GM18507 (cell line): ENCODE measurements at regions not wholly inside any gene's neighbourhood (a gene's known extent, or its start where the extent isn't known, plus 50 kb on each side); places are given as distances from the start of the nearest gene placed in this dataset.

Experiments used
- DNase-seq: peaks from one replicate; pipeline ENCODE4 v3.0.0; 2011; ENCODE audit warnings: low read depth; ENCODE audit not compliant: insufficient read length; ENCODE audit errors: extremely low spot score
- FAIRE-seq: peaks from 2 replicates; lab custom pipeline; 2011; peaks lifted over from hg19 to GRCh38; lab: Jason Lieb, UNC

DNA sequence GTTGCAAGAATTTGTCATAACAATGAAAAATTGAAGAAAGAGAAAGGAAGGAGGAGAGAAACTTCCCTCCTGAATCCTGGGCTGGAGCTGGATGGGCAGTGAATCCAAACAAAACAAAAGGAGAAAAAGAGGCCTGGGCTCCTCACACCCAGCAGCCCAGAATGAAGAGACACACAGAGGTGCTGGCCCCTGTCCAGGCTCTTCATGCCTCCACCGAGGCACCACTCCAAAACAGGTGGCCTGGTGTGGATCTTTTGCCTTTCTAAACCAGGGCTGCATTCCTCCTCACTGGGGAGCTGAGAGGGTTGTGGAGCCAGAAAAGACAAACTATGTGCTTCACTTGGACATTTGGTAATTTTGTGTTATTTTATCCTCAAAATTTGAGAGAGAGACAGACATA is 76.0 kb downstream of the FAM124B start:
- DNase-seq (no peak), FAIRE-seq (no peak)

DNA sequence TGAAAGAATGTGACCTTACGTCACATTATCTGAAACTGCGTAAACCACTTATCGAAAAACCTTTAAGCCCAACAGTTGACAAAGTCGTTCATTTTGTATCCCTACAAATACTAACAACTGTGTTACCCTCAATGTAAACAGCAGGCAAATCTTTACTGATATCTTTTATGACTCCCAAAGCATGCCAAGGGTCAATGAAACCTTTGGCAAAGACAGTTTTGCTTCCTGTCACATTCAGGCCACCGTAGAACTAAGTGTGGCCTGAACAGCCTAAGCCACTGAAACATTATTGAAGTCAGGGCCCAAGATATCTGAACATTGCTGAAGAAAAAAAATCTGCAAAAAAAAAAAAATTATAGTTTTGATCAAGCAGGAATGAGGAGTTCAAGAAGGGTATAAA is 77.3 kb downstream of the FAM124B start:
- FAIRE-seq = no peak
- no peak for DNase-seq

DNA sequence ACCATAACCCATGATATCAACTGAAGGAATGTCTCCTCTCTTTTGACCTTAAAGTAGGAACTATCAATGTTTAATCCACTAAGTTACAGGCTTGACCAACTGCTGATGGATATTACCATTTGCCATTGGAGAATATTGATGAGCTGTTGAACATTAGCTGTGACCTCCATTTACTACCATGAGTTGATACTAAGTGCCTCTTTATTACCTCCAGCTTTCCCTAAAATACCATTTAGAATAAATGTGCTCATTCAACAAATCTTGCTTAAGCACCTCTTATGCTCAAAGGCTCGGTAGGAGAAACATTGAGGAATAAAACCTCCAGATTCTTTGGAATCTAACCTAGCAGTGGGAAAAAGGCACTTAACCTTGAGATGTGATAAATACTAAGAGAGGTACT is 81.2 kb downstream of the FAM124B start:
- no peak for DNase-seq
- no peak for FAIRE-seq

DNA sequence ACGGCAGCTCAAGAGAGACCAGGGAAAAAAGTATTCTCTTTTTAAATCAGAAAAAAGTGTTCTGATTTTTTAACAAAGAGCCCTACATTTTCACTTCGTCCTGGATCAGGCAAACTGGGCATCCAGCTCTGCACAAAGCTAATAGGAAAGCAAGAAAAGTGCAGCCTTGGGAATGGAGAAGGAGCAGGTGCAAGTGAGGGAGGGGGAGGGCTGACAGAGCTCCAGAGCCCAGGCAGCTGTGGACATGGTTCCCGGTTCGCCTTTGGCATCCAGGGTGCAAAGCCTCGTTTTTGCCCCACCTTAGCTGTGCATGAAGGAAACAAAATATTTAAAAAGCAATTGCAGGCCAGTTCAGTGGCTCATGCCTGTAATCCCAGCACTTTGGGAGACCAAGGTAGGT is 82.2 kb downstream of the FAM124B start:
- no peak for DNase-seq
- FAIRE-seq = no peak

DNA sequence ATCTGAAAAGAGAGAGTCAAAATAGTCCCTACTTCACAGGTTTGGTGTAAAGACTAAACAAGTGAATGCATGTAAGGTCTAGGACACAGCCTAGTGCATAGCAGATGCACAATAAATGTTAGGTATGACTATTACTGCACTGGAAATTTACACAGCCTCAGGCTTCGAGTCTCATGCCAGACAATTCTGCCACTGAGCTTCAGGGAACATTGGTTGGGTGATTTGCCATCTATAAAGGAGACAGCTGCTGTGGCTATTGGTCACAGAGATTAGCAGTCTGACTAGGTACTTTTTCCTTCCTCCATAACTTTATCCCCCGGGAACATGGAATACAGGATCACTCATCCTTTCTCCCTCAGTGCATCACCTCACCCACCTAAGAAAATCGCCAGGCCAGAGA is 89.2 kb downstream of the FAM124B start:
- FAIRE-seq (no peak), DNase-seq (no peak)

DNA sequence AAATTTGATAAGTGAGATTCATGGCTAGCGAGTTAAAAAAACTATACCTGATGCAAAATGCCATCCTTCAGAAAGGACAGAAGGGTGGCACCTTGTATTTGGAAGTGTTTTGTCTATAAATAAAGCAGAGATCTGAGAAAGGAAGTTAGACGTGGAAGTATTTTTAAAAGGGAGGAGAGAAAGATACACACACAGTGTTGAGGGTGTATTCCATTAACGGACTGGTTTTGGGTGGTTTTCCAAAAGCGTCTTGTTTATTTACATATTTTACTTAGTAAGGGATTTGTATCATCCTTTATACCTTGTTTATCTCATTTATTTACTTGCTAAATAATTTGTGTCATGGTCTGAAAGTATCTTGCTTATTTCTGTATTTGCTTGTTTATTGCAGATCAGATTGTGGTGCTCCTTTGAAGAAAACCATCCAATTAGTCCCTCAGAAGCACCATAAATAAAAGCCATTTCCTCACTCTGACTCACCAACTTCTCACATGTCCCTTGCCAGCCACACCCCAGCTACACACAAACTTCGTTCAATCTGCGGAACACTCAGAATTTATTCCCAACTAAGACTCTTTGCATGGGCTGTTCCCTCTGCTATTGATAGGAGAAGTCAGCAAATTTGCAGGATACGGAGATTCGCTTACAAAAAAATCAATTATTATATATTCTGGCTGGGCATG is 90.8 kb downstream of the FAM124B start:
- no peak for DNase-seq

DNA sequence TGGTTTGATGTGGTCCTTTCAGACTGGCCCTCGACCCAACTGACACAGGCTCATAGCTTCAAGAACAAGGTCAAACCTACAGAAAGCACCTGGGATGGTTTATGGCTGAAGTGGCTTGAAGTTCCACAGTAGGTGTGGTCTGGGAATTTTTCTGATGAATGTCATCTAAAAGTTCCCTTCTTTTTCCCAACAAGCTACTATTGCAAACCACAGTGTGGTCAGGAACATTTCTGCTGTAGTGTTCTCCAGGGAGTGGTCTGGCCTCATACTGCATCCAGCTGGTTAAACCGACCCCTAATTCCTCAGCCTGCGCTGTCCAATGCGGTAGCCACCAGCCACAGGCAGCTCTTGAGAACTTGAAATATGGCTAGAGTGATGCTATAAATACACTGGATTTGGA is 92.7 kb downstream of the FAM124B start:
- DNase-seq = no peak
- FAIRE-seq = no peak

More for the DNA sequence above, 90.8 kb downstream of the FAM124B start:
- FAIRE-seq = no peak

DNA sequence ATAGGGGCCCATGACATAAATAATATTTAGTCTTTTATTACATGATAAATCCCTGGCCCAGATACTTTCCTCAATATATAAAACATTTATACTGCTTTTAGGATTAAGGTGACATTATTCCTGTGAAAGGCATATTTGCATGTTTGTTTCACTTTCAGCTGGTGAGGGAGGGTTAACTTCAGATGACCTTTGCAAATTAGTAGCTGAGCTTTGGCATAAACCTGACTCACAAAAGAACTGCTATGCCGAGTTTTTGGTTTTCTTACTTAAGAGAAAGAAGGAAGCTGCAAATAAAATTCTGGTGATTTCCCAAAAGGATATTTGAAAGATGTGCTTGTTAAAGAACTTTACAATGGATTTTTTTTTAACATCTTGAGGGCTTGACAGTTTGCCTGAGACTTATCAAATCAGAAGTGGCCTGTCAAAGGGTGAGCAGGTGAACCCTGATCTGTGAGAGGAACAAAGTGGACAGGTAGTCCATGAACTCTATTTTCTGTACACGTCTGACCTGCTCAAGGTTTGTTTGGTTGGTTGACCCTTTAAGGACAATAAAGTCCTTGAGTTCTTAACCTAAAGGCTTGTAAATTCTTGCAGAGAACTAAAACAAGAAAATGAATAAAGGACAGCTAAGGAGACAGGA is 93.5 kb downstream of the FAM124B start:
- DNase-seq (no peak), FAIRE-seq (peak; percentile 78)

DNA sequence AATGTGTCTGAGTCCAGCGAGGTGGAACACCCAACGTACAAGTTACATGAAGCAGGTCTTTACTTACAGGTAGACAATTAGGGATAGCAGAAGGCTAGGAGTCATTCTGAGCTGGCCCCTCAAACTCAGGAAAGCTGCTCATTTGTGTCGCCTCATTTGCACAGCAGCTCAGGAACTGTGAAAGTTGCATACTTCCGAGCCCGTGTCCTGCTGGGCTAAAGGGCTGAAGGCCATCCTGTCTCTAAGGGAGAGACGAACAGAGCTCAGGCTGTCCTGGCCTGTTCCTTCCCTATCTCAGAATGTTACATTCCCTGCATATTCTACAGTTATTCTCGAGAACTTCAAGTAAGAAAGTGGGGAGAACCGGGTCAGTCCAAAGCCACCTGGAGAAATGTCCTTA is 99.0 kb downstream of the FAM124B start:
- FAIRE-seq (no peak), DNase-seq (no peak)

DNA sequence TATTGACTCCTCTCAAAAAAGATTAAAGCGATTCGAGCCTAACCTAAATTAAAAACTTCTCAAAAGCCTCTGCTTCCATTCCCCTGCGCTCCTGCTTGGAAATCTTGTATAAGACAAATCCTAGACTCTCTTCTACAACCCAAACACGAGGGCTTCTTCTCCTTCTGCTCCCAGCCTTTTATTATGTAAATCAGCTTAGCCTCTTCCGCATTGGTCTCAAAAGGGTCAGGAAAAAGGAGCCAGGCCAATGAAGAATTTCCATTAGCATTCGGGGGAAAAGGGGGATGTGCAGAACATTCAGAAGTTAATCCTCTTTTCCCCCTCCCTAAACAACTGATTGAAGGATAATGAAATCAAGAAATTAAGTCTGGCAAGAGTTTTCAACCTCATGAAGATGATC is 107.9 kb downstream of the FAM124B start:
- FAIRE-seq (no peak), DNase-seq (no peak)

DNA sequence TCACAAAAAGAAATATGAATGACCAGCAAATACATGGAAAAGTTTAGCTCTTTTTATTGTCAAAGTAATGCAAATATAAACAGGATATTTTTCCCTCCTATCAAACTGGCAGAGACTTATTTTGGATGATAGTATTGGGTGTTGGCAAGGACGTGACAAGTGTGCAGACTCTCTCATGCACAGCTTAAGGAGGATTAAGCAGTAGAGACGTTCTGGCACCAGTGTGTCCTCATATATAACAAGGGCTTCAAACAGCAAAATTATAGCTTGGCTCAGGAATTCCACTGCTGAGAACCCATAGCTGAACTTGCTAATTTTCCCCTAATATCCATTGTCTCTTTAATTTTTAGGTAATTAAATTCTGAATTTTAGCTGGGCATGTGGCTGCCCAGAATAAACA is 114.4 kb downstream of the FAM124B start:
- DNase-seq (no peak), FAIRE-seq (no peak)

DNA sequence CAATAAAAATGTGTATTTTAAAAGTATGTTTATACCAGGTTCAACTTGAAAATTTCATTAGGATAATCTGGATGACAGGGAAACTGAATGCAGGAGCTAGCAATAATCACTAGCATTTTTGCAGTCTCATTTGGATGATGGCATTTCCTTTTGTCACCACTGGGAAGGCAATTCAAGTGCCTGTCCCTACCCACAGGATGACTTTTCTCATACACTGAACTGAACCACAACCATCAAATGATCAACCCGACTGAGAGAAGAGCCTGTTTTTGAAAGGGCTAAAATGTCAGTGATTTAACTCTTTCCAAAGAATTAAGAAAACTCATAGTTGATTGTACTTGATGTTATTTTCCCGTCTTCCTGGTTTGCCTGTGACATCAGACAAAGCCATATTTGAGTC is 115.0 kb downstream of the FAM124B start:
- no peak for FAIRE-seq
- DNase-seq = no peak

DNA sequence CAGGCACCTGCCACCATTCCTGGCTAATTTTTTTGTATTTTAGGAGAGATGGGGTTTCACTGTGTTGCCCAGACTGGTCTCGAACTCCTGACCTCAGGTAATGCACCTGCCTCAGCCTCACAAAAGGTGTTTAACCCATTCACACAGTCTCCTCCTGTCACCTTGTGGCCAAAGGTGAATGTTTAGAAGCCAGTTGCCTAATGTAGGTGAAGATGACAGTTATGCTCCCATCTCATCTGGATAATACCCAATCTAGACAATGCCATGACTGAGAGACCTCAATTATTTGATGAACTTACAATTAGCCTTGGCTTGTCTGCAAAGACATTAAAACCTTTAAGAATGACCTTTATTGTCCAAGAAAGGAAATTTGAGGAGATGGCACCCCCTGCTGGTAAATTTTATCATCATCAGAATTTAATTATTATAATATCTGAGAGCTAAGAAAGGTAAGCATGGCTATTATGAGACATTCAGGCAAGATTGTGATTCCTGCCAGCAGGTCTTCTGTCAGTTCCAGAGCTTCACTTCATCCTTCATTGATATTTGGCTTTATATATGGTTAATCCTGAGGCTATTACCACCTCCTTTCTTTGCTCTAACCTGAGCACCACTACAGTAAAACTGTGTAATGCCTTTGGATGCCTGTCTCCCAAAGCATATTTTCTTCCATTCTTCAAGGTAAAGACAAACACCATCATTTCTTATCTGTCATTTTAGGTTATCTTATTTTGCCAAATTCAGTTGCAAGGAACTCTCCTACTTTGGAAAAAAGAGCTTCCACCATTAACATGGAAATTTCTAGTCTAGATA is 117.6 kb downstream of the FAM124B start:
- FAIRE-seq (peak; percentile 68), DNase-seq (no peak)

DNA sequence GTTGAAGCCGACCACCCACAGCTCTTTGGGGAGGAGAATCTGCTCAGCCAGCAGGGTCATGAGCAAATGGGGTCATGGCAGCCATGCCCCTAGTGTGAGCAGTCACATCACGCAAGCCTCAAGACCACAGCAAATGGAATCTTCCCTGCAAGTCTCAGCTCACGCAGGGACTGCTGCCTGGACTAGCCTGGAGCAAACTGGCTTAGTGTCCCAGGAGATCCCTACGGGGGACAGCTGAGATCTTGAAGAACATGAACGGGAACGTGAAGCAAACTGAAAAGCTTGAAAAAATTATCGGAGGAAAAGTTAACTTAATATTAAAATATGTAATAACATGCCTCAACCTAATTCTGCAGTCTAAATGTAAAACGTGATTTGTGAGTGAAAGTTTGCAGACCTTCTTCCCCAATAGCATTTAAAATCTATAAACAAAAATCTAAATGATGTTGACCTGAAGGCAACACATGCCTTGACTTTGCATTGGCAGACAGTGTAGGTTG is 118.4 kb downstream of the FAM124B start:
- no peak for DNase-seq
- no peak for FAIRE-seq

DNA sequence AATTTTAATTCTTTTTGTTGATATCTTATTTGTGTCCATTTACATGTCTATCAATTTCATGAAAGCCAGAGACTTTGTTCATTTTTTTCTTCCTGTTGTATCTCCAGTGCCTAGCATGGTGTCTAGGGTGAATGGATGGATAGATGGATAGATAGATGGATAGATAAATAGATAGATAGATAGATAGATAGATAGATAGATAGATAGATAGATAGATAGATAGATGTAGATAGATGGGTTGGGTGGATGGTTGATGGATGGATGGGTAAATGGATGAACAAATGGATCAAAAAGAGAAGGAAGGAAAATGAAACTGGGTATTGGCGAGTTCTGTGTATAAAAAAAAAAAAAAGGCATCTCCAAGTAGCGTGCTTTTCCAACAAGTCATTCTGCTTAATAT is 120.5 kb downstream of the FAM124B start:
- DNase-seq = no peak
- no peak for FAIRE-seq

DNA sequence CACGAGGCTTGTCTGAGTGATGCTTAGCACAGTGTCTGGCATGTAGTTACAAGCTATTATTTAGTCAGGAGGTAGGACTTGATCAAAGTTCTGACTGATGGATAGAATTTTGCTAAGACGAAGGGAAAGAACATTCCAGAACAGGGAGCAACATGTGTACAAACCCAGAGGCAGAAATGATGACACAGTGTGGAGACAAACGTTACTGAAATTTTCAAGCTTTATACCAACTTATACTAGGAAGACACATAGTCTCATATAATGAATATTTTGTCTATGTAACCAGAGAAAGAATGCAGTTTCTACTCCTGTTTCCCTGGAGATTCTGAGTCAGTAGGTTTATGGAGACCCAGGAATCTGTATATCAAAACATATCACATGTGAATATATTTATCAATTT is 123.4 kb downstream of the FAM124B start:
- DNase-seq = no peak
- FAIRE-seq = no peak

DNA sequence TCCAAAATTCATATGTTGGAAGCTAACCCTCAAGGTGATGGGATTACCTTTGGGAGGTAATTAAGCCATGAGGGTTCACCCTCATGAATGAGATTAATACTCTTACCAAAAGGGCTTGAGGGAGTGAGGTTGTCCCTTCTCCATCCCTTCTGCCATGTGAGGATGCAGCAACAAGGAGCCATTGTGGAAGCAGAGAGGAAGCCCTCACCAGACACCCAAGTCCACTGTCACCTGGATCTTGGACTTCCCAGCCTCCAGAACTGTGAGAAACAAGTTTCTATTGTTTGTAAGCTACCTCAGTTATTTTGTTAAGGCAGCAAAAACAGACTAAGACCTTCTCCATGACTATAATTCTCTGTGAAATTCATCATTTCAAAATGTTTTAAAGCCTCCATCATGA is 125.7 kb downstream of the FAM124B start:
- FAIRE-seq (no peak), DNase-seq (no peak)

DNA sequence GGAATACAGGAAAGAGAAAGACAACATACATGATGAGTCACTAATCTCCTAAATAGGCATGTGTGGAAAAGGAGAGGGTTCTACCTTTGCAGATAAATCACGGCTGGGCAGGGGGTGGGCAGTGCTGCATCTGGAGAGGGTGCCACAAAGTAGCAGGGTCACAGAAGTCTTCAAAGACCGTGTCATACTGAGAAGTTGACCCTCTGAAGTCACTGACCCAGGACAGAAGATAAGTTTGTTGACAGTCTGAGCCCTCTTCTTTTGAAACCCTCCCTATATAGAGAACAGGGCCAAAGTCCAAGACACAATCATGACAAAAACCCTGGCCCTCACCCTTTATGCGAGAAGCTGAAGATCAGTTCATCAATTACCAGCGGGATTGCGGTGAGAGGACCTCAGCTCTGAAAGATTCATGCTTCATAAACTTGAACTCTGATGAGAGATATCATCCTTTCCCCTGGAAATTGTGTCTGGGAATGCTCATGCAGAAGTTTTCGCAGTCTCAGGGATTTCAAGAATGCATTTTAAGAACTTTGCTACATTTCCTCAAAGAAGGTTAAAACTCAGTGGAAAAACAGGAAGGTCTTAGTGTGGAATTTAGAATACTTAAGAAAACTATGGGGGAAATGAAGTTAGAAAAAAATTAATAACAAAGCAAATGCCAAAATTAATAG is 129.5 kb downstream of the FAM124B start:
- DNase-seq (no peak), FAIRE-seq (no peak)

DNA sequence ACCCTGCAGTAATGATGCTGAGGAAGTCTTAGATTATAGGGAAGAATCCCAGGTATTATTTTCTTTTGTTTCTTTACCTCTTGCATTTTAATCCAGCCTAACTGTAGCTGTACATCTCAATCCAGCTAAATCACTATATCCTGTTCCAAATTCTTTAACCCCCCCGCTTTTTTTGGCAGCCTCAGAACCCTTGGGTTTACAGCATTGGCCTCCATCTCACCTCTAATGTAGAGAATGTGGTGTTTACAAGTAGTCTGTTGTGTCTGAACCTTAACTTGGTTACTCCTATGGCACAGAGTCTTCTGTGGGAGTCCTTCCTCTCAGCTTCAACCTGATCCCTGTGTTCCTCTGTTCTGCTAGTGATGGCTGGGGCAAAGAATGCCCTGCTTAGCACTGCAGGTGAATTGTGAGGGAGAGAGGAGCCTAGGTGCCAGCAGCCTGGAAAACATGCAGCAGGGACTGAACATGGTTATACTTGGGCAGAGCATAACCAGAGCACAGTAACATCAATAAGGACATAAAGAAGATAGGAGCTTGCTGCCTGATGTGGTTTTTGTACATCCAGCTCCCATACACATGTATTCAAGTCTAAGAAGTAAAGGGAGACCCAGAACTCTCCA is 130.2 kb downstream of the FAM124B start:
- DNase-seq = no peak
- no peak for FAIRE-seq

DNA sequence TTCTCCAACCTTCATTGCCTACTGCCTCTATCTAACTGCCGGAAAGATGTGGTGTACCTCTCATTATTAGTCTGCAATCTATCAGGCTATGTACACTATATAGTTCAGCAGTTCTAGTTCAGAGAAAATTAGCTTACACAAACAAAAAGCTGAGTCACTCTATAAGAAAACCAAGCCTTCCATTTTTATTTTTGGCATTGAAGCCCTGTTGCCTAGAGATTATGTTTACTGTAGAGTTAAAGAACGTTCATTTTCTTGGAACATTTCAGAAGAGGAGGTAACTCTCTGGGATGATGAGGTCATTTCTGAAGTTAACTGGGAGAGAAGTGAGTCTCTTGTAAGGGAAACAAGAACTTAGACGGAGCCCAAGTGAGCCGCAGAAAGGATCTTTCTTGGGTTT is 133.5 kb downstream of the FAM124B start:
- no peak for FAIRE-seq
- DNase-seq = no peak
